ENCODE measurements at regions not wholly inside any gene's neighbourhood (a gene's known extent, or its start where the extent isn't known, plus 50 kb on each side); places are given as distances from the start of the nearest gene placed in this dataset.

GRCh38 chr12:127268706-127269425, 998.1 kb upstream of the TMEM132C start:
- no peak for DNase-seq

GRCh38 chr12:127270193-127270592, 996.8 kb upstream of the TMEM132C start:
- no peak for DNase-seq

- DNase-seq, result no peak
Measured at GRCh38 chr12:127271776-127272175, 995.2 kb upstream of the TMEM132C start.

GRCh38 chr12:127272864-127273263, 994.1 kb upstream of the TMEM132C start:
- no peak for DNase-seq

- no peak for DNase-seq
Measured at GRCh38 chr12:127273626-127274025, 993.3 kb upstream of the TMEM132C start.

GRCh38 chr12:127275416-127275815, 991.6 kb upstream of the TMEM132C start:
- DNase-seq, result no peak

- DNase-seq, result no peak
Measured at GRCh38 chr12:127277882-127278281, 989.1 kb upstream of the TMEM132C start.

- no peak for DNase-seq
Measured at GRCh38 chr12:127278351-127278750, 988.6 kb upstream of the TMEM132C start.

- DNase-seq, result peak; percentile 49
Measured at GRCh38 chr12:127280393-127281275, 986.3 kb upstream of the TMEM132C start.

GRCh38 chr12:127282786-127283565, 984.0 kb upstream of the TMEM132C start:
- DNase-seq, result no peak

GRCh38 chr12:127284021-127284420, 982.9 kb upstream of the TMEM132C start:
- no peak for DNase-seq

GRCh38 chr12:127284870-127285431, 982.0 kb upstream of the TMEM132C start:
- DNase-seq, result no peak

GRCh38 chr12:127286281-127286680, 980.7 kb upstream of the TMEM132C start:
- no peak for DNase-seq

GRCh38 chr12:127287256-127287655, 979.7 kb upstream of the TMEM132C start:
- DNase-seq, result no peak

GRCh38 chr12:127290251-127290650, 976.7 kb upstream of the TMEM132C start:
- DNase-seq, result no peak

- DNase-seq, result no peak
Measured at GRCh38 chr12:127292736-127293135, 974.2 kb upstream of the TMEM132C start.

GRCh38 chr12:127293507-127294310, 973.3 kb upstream of the TMEM132C start:
- DNase-seq, result peak; percentile 57

- no peak for DNase-seq
Measured at GRCh38 chr12:127294651-127295210, 972.2 kb upstream of the TMEM132C start.

GRCh38 chr12:127295630-127296029, 971.3 kb upstream of the TMEM132C start:
- DNase-seq, result no peak

- DNase-seq, result no peak
Measured at GRCh38 chr12:127296591-127296990, 970.4 kb upstream of the TMEM132C start.

- DNase-seq, result no peak
Measured at GRCh38 chr12:127297327-127297726, 969.6 kb upstream of the TMEM132C start.

GRCh38 chr12:127300075-127300474, 966.9 kb upstream of the TMEM132C start:
- DNase-seq, result no peak
